GM12891 (cell line): ENCODE measurements at regions not wholly inside any gene's neighbourhood (a gene's known extent, or its start where the extent isn't known, plus 50 kb on each side); places are given as distances from the start of the nearest gene placed in this dataset.

Source experiments
- DNase-seq: peaks from one replicate; pipeline ENCODE4 v3.0.0; 2011; ENCODE audit warnings: low spot score; ENCODE audit not compliant: insufficient read length
- FAIRE-seq: peaks from 2 replicates; lab custom pipeline; 2011; peaks lifted over from hg19 to GRCh38; lab: Jason Lieb, UNC
- PAX5 ChIP-seq: IDR thresholded peaks from 2 replicates; pipeline ENCODE4 v1.6.1; 2011; ENCODE audit warnings: low read length, moderate library complexity, mild to moderate bottlenecking; ENCODE audit not compliant: insufficient read depth, severe bottlenecking
- POLR2A ChIP-seq: IDR thresholded peaks from 2 replicates; pipeline ENCODE4 v1.6.1; 2011; ENCODE audit warnings: low read depth, low read length, control low read depth
- POLR2AphosphoS5 ChIP-seq: IDR thresholded peaks from 2 replicates; pipeline ENCODE4 v1.6.1; 2011; ENCODE audit warnings: low read depth, low read length, control low read depth
- POU2F2 ChIP-seq: IDR thresholded peaks from 2 replicates; pipeline ENCODE4 v1.6.1; 2011; ENCODE audit warnings: low read depth, mild to moderate bottlenecking, control low read depth, low read length, moderate library complexity
- SPI1 ChIP-seq: IDR thresholded peaks from 2 replicates; pipeline ENCODE4 v1.6.1; 2011; ENCODE audit warnings: low read depth, low read length, control low read depth
- TAF1 ChIP-seq: IDR thresholded peaks from 2 replicates; pipeline ENCODE4 v1.6.1; 2011; ENCODE audit warnings: low read depth, low read length, control low read depth

GRCh38 chr10:117668327-117669008 is 125.9 kb downstream of the EMX2 start:
- no peak for DNase-seq
- TF ChIP-seq SPI1 (no peak), PAX5 (no peak), POLR2AphosphoS5 (no peak), POLR2A (no peak), TAF1 (no peak), POU2F2 (no peak)
- FAIRE-seq: no peak

GRCh38 chr10:117669122-117669521 is 126.6 kb downstream of the EMX2 start:
- TF ChIP-seq POLR2A: no peak
- no peak for TF ChIP-seq PAX5
- TF ChIP-seq SPI1: no peak
- TF ChIP-seq TAF1: no peak
- TF ChIP-seq POLR2AphosphoS5: no peak
- no peak for TF ChIP-seq POU2F2
- DNase-seq (no peak), FAIRE-seq (no peak)

- no peak for DNase-seq
- TF ChIP-seq PAX5 (no peak), POLR2A (no peak), TAF1 (no peak), POLR2AphosphoS5 (no peak), POU2F2 (no peak), SPI1 (no peak)
- no peak for FAIRE-seq
Observed at GRCh38 chr10:117670116-117670904, 127.8 kb downstream of the EMX2 start.

- FAIRE-seq (no peak), DNase-seq (no peak)
- TF ChIP-seq SPI1 (no peak), POLR2AphosphoS5 (no peak), PAX5 (no peak), POU2F2 (no peak), POLR2A (no peak)
Observed at GRCh38 chr10:117673230-117674010, 130.9 kb downstream of the EMX2 start.

- DNase-seq (no peak), FAIRE-seq (no peak)
- TF ChIP-seq SPI1 (no peak), POLR2AphosphoS5 (no peak), PAX5 (no peak), TAF1 (no peak), POU2F2 (no peak), POLR2A (no peak)
Observed at GRCh38 chr10:117674201-117674600, 131.7 kb downstream of the EMX2 start.

- DNase-seq: no peak
- TF ChIP-seq SPI1 (no peak), POLR2A (no peak), TAF1 (no peak), POLR2AphosphoS5 (no peak), PAX5 (no peak), POU2F2 (no peak)
- no peak for FAIRE-seq
Observed at GRCh38 chr10:117674646-117675045, 132.1 kb downstream of the EMX2 start.

GRCh38 chr10:117675514-117676055 is 133.0 kb downstream of the EMX2 start:
- FAIRE-seq: no peak
- TF ChIP-seq POLR2A (no peak), POU2F2 (no peak), POLR2AphosphoS5 (no peak), TAF1 (no peak), SPI1 (no peak), PAX5 (no peak)
- DNase-seq: no peak

- FAIRE-seq (no peak), DNase-seq (no peak)
- no peak for TF ChIP-seq POU2F2
Observed at GRCh38 chr10:117677239-117677638, 134.7 kb downstream of the EMX2 start.

- DNase-seq: no peak
- no peak for FAIRE-seq
- TF ChIP-seq SPI1: no peak
- no peak for TF ChIP-seq TAF1
- TF ChIP-seq POLR2A: no peak
Observed at GRCh38 chr10:117677890-117678500, 135.4 kb downstream of the EMX2 start.

GRCh38 chr10:117680601-117681000 is 138.1 kb downstream of the EMX2 start:
- TF ChIP-seq POLR2A: no peak
- no peak for TF ChIP-seq TAF1
- no peak for TF ChIP-seq POLR2AphosphoS5
- no peak for TF ChIP-seq PAX5
- no peak for TF ChIP-seq SPI1
- TF ChIP-seq POU2F2: no peak
- no peak for DNase-seq
- FAIRE-seq: no peak
